GM19438 (cell line): ENCODE measurements at regions not wholly inside any gene's neighbourhood (a gene's known extent, or its start where the extent isn't known, plus 50 kb on each side); places are given as distances from the start of the nearest gene placed in this dataset.
"Not testable (repeated sequence)": the region's sequence is repeated elsewhere in the genome, so short reads cannot be mapped to it uniquely, and the experiment has no call there.

Source experiments
- ATAC-seq: cut with Tn5 transposase; IDR thresholded peaks from one replicate; pipeline ENCODE4 v1.9.1; 2021; ENCODE audit warnings: low read depth; ENCODE audit not compliant: unreplicated experiment

DNA sequence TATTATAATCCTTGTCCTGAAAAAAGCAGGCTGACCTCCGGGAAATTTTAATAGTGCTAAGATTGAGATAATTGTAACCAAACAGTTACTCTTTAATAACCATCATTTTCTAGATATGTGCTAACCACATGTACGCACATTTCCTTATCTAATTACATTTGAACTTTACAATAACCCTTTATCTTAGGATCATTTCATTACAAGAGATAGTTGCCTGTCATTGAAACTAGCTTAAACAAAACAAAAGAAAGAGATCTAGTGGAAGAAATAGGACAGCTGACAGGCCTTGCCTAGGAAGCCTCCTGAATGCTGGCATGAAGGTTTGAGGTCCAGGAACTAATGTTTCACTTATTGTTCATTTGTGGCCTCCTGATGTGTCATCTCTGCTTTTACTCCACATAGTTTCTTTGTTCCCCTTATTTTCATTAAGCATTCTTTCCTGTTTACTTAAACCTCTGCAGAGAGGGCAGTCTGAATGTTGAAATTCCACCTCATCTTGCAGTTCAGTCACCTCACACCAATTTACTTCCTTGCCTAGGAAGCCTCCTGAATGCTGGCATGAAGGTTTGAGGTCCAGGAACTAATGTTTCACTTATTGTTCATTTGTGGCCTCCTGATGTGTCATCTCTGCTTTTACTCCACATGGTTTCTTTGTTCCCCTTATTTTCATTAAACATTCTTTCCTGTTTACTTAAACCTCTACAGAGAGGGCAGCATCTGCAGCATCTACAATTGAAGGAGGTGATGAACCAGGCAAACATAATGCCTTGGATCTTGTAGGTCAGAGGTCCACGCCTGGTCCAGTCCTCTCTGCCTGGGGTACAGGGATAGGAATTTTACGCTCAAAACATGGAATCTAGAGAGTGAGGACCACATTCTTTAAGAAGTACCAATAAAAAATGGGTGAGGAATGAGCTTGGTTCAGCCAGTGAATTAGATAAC lies 247.5 kb downstream of the SPATA31A6 start:
- peak; percentile 46 for ATAC-seq

DNA sequence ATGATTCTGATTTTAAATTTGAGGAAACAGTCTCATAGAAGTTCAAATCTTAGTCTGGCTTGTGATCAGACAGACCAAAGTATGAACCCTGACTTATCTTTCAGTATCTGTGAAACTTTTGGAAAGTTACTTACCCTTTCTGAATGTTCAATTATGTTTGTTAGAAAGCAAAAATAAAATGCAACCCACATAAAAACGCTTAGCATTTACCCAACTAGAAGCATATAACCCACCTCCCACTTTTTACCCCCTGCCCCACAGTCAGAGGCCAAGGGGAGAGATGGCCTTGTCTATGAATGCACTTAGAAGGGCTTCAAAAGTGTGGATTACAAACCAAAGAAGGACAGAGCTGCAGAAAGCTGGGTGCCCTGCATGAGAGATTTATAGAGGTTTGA lies 248.2 kb downstream of the SPATA31A6 start:
- peak; percentile 11 for ATAC-seq

DNA sequence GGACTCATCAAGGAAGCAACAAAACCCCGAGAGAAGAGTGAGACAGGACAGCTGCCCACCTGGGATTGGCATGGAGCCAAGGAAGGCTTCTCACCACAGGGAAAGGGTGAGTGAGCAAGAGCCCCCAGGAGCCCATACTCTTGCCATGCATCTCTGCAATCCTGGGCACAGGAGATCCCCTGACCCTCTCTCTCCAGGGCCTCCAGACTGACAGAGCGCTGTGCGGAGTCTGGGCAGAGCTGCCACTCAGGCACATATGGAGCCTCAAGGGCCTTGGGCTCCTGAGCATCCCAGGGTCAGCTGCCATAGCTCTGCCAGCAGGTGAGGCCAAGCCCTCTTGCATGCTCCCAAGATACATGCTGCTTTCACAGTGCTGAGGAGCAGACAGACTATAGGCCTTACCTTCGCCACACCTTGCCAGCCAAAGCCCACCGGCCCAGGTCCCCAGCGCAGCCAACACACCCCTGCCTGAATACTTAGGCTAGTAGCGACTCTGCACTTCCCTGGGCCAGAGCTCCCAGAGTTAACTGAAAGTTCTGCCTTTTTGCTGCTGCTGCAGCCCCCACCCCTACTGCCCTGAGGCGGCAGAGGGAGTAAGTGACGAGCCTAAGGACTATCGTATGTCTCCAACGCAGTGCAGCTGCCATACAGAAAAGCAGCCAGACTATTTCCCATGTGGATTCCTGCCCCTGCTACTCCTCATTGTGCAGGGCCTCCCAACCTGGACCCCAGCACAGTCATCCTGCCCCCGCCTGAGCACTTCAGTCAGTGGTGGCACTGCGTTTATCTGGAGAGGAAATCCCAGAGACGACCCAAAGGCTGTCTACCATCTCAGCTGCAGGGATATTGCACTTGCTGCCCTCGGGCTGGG lies 251.6 kb downstream of the SPATA31A6 start:
- ATAC-seq, result not testable (repeated sequence)

DNA sequence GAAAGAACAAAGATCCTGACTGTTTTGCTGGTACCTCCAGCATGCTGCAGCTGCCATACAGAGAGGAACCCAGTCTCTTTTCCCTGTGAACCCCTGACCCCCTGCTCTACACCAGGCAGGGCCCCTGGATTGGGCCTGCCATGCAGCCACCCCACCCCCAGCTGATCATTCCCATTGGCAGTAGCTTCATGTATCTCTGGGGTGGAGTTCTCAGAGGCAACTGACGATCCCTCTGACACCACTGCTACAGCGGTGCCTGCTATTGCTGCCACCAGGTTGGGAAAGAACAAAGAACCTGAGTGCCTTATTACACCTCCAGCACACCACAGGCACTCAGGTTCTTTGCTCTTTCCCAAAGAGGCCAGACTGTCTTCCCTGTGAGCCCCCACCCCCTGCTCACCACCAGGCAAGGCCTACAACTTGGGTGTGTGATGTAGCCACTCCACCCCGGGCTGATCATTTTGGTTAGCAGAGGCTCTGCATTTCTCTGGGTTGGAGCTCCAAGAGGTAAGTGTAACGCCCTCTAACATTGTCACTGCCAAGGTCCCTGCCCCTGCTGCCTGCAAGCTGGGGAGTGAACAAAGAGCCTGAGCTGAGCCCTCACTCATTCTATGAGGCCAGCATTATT lies 252.4 kb downstream of the SPATA31A6 start:
- ATAC-seq, result not testable (repeated sequence)

DNA sequence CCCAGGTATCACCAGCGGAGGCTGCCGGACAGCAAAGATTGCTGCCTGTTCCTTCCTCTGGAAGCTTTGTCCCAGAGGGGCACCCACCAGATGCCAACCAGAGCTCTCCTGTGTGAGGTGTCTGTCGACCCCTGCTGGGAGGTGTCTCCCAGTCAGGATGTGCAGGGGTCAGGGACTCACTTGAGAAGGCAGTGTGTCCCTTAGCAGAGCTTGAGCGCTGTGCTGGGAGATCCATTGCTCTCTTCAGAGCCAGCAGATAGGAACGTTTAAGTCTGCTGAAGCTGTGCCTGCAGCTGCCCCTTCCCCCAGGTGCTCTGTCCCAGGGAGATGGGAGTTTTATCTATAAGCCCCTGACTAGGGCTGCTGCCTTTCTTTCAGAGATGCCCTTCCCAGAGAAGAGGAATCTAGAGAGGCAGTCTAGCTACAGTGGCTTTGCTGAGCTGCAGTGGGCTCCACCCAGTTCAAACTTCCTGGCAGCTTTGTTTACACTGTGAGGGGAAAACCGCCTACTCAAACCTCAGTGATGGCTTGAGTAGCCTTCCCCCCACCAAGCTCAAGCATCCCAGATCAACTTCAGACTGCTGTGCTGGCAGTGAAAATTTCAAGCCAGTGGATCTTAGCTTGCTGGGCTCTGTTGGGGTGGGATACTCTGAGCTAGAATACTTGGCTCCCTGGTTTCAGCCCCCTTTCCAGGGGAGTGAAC lies 253.7 kb downstream of the SPATA31A6 start:
- ATAC-seq, result not testable (repeated sequence)

DNA sequence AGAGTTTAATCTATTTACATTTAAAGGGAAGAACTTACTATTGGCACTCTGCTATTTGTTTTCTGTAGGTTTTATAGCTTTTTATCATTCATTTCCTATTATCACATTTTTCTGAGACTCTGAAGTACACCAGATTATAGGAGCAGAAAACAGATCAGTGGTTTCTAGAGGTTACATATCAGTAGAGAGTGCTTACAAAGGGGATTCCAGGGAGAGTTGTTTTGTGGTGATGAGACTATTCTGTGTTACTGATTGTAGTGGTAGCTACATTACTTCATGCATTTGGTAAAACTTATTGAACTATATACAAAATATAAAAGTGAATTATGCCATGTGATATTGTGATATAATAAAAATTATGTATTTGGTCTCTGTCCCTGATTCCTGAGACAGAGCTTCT lies 259.2 kb downstream of the SPATA31A6 start:
- ATAC-seq, result not testable (repeated sequence)

DNA sequence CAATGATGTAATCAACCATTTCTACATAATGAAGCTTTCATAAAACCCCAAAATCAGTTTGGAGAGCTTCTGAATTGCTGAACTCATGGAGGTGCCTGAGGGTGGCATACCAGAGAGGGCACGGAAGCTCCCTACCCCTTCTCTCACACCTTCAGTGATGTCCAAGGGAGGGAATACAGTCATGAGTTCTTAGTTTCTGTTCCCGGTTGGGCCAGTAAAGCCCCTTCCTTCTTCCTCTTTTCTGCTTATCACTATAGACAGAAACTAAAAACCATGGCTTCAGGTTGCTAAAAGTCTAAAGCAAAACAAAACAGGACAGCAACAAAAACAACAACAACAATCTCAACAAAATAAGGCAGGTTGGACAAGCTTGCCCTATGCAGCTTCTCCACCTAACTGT lies 260.0 kb downstream of the SPATA31A6 start:
- ATAC-seq, result peak; percentile 91

DNA sequence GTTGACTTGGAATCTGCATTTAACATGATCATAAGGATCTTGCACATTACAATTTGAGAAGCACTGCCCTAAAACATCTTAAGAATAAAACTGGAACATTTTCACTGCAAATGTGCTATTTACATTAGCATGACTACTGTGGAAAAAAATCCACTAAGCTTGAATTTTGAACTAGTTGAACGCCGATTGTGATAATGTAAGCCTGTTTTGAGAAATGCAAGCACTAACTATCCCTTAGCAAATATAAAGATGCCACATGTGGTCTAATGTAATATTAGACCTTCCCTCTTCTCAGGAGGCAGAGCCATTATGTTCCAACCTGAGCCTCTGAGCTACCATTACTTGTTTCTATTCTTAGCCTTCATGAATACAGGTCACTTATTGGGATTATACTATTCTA lies 278.0 kb downstream of the SPATA31A6 start:
- ATAC-seq, result not testable (repeated sequence)

DNA sequence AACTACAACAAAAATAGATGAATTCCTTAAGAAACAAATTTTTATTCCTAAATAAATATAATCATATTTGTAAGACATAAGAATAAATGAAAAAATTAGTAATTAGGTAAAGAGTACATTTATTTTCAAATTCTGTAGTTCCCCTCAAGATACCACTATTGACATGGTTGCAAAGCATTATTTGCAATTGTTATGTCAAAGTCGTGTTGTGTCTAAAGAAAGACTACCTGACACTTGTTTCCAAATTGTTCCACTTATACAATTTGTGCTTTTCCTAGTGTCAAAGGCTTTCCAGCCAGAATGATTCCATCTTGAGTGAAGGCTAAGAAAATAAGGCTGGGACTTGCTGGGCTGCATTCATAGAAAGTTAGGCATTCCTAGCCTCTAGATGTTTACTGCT lies 278.4 kb downstream of the SPATA31A6 start:
- not testable (repeated sequence) for ATAC-seq

DNA sequence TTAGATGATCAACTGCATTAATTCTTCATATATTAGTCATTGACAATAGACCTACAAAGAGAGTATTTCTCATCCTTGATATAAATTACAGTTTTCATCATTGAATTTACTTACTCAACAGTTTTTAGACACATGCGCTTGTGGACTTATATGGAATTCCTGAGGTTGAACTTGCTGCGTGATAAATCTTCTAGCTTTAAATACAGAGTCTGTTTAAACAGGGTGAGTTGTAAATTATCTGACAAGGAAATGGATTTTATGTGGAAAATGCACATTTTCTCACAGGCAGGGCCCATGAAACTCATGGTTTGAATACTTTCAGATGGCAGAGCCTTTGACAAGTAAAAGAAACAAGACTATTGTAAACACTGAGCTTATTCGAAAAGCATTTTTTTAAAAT lies 280.5 kb downstream of the SPATA31A6 start:
- ATAC-seq, result not testable (repeated sequence)

DNA sequence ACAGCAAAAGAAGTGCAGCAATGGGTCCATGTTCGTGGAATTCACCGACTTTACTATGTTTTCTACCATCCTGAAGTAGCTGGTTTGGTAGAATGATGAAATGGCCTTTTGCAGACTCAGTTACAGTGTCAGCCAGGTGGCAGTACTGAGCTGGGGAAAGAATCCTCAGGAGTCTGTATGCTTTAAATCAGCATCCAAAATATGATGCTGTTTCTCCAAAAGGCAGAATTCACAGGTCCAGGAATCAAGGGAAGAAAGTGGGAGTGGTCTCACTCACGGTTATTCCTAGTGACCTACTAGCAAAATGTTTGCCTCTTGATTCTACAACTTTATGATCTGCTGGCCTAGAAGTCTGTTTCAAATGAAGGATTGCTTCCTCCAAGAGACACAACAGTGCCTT lies 287.1 kb downstream of the SPATA31A6 start:
- ATAC-seq, result not testable (repeated sequence)

DNA sequence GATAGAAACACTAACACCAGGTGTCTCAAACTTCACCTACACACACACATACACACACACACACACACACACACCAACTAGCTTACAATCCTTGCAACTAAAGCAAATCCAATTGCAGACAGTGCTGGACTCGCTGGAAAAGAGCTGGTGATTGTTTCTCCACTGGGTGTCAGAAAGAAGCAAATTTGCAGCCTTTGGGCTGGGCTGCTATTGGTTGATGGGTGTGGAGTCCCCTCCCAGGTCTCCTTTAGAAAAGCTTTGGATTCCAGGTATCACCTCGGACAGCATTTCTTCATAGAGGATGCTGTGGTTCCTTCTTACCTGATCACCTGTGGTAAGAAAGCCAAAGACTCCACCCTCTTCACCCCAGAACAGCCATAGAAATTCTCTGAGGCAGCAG lies 307.5 kb downstream of the SPATA31A6 start:
- ATAC-seq, result not testable (repeated sequence)

DNA sequence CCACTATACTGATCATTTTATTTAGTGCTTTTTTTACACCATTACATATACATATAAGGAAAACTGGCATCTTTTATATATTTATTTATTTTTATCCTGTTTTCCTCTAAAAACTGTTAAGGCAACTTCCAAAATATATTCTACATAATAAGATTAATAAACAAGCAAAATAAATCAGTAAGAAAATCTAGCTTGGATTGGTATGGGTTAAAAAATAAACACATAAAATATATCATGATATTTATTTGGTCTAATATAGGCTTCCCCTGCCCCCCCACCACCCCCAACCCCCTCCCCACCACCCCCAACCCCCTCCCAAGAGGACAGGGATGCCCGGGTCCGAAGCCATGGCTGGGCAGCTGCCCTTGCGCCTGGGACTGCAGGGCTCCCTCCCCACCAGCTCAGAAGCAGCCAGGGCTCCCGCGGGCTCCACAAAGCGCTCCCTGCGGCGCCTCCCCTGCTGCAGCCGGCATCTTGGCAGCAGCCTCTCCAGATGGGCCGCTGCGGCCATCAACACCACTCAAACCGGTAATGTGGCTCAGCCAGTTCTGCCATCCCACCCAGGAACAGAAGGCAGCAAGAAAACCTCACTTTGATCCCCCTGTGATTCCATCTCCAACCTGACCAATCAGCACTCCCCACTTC lies 319.3 kb downstream of the SPATA31A6 start:
- ATAC-seq, result not testable (repeated sequence)

DNA sequence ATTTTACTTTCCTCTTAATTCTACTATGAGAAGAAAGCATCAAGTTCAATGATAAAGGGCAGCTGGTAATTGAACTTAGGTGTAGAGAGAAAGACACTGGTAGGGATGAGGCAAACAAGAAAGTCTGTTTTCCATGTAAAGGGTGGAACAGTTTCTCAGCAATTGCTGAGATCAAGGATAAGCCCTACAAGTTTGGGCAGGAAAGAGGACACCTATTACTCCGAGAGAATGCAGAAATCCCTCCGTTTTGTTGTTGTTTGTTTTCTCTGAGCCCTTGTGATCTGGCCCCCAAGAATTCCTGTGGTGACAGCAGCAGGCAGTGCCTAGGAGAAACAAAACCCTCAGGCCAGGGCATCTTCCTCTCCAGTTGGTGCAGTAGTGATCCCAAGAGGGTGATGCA lies 324.7 kb downstream of the SPATA31A6 start:
- ATAC-seq, result not testable (repeated sequence)

DNA sequence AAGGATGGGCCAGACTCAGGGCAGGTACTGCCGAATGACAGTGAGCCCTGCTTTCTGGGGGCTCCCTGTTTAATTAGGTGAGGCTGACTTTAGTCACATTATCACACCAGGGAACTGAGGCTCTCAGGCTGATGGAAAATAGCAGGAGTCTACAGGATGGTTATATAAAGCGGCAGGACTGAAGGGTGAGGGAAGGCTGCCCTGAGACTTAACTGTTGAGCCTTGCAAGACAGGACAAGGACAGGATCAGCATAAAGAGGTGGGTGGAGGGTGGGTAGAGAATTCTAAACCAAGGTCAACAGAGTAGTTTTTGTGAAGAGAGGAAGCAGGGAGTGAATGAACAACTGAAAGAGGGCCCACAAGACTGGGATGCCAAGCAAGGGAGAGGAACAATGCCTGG lies 330.1 kb downstream of the SPATA31A6 start:
- ATAC-seq, result not testable (repeated sequence)

DNA sequence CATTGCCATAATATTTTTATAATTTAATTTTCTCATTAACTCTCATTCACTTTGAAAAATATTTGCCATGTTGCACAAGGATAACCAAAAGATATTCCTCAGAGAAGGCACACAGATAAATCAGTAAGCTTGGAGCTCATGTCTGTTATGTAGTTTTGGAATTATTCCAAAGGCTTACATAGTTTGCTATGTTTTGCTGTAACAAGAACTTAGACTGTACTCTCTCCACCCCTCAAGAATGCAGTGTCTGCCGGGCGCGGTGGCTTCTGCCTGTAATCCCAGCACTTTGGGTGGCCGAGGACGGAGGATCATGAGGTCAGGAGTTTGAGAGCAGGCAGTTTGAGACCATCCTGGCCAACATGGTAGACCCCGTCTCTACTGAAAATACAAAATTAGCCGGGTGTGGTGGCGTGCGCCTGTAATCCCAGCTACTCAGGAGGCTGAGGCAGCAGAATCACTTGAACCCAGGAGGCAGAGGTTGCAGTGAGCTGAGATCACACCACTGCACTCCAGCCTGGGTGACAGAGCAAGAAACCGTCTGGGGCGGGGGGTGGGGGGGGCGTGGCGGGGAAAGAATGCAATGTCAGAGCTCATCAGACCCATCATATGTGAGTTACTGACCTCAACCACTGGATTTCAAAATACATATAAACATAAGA lies 351.0 kb downstream of the SPATA31A6 start:
- not testable (repeated sequence) for ATAC-seq

DNA sequence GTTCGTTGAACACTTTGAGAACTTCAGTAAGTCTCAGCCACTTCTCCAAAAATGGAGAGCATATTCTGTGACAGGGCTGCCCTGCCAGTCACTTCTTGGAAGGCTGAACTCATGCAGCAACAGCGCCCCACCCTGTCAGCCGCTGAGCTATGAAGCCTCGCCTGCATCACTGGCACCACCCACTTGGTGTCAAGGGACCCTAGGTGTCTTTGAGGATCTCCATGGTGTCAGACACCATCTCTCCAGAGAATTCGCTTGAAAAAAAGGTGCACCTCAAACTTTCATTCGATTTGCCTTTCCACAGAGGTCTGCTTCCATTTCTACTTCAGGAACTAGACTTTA lies 351.5 kb downstream of the SPATA31A6 start:
- not testable (repeated sequence) for ATAC-seq

DNA sequence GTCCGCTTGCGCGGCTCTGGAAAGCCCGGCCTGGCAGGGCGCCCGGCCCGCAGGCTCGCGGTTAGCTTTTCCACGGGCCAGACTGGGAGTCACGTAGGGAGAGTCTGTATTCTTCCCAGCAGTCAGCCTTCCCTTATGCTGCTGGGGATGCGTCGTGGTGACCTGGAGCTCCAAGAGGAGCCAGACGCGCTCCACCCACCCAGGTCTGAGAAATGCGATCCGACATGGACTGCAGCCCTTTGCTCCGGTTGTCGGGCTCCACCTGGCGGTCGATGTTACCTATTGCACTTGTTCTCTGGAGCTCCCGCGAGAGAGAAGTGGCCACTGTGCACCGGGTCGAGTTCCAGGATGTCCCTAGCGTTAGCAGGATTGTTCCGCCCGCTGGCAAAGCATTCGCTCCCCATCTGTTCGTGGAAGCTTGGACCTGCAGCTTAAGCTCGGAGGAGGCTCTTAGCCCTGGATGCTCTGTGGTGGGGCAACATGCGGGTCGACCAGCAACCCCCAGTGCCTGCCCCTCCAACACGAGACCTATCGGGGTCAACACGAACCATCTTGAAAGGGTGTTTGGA lies 367.4 kb downstream of the SPATA31A6 start:
- ATAC-seq, result peak; percentile 62

DNA sequence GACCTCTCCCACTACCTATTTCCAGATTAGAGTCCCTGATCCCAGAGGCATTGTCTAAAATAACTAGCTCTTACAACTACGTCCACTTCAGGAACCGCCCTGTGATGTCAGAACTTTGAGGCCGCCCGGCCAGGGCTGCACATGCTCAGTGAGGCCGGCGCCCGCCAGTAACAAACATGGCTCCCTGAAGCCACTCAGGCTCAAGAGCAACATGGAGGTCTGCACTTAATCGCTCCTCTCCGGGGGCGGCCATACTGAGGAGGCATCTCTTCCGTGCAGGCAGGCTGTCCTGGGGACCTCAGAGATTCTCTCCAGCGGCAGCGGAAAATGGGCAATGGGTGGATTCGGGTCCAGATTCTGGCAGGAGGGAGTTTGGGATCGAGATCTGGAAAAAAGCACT lies 385.1 kb downstream of the SPATA31A6 start:
- not testable (repeated sequence) for ATAC-seq
